ENCODE measurements at regions not wholly inside any gene's neighbourhood (a gene's known extent, or its start where the extent isn't known, plus 50 kb on each side); places are given as distances from the start of the nearest gene placed in this dataset.

DNA sequence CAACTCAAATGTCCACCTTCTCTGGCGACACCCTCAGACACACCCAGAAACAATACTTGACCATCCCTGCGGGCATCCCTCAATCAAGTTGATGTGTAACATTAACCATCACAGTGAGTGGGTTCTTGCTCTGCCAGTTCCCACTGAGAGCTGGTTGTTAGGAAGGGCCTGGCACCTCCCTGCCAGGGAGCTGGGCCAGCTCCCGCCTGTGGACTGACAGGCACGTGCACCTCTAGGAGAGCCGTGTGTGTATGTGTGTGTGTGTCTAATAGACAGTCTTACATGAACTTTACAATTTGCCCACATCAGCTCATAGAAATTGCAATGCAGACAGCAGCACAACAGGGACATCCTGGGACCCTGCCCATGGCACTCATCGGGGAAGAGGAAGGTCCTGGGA, 298.7 kb downstream of the SHANK2 start:
- TF ChIP-seq L3MBTL2 (conservative IDR thresholded peaks at IDR 0.05) (no peak), ELF4 (IDR thresholded peaks at IDR 0.05) (no peak), CTBP1 (IDR thresholded peaks at IDR 0.05; ENCODE audit: borderline replicate concordance) (no peak), FOXA1 (IDR thresholded peaks at IDR 0.05) (no peak)

Data from HEK293T (cell line).